ENCODE measurements at regions not wholly inside any gene's neighbourhood (a gene's known extent, or its start where the extent isn't known, plus 50 kb on each side); places are given as distances from the start of the nearest gene placed in this dataset.

DNA sequence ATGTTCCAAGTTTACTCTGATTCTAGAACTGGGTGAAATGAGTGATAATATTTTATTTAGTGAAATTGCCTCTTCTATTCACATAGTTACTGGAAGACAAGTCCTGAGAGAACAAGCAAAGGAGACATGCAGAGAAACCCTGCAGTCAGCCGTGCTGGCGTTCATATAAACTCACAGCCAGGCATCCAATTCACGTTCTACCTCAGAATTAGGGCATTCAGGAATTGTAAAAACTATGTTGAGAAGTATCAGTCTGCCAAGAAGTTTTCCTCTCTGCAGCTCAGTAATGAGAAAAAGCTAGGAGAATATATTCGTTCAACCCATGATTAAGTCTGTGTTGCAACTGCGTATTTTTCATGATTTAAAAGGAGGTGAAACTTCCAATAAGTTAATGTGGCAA, 156.2 kb upstream of the DSEL start:
- H3K27ac Mint-ChIP-seq (ENCODE audit: unreplicated experiment): no peak overlapping the region

GRCh38 chr18:67672155-67672554, 155.6 kb upstream of the DSEL start:
- Mint-ChIP-seq H3K9me3 (ENCODE audit: unreplicated experiment) (no peaks in the 10 kb centered on the region), H3K27me3 (ENCODE audit: unreplicated experiment) (no peaks in the 10 kb centered on the region), H3K27ac (ENCODE audit: unreplicated experiment) (no peak overlapping the region), H3K4me1 (ENCODE audit: low read depth, unreplicated experiment) (no peaks in the 10 kb centered on the region), H3K36me3 (ENCODE audit: unreplicated experiment) (no peaks in the 10 kb centered on the region), H3K4me3 (ENCODE audit: unreplicated experiment) (no peak overlapping the region)
- TF ChIP-seq CTCF (IDR thresholded peaks at IDR 0.05; ENCODE audit: partially characterized antibody, unreplicated experiment): no peak
- DNase-seq: no peak

More for the DNA sequence above, 156.2 kb upstream of the DSEL start:
- DNase-seq: no peak
- TF ChIP-seq CTCF (IDR thresholded peaks at IDR 0.05; ENCODE audit: partially characterized antibody, unreplicated experiment): no peak
- no peaks in the 10 kb centered on the region for H3K9me3 Mint-ChIP-seq (ENCODE audit: unreplicated experiment)
- H3K4me3 Mint-ChIP-seq (ENCODE audit: unreplicated experiment): no peak overlapping the region
- H3K36me3 Mint-ChIP-seq (ENCODE audit: unreplicated experiment): no peaks in the 10 kb centered on the region
- H3K4me1 Mint-ChIP-seq (ENCODE audit: low read depth, unreplicated experiment): no peaks in the 10 kb centered on the region
- no peaks in the 10 kb centered on the region for H3K27me3 Mint-ChIP-seq (ENCODE audit: unreplicated experiment)

DNA sequence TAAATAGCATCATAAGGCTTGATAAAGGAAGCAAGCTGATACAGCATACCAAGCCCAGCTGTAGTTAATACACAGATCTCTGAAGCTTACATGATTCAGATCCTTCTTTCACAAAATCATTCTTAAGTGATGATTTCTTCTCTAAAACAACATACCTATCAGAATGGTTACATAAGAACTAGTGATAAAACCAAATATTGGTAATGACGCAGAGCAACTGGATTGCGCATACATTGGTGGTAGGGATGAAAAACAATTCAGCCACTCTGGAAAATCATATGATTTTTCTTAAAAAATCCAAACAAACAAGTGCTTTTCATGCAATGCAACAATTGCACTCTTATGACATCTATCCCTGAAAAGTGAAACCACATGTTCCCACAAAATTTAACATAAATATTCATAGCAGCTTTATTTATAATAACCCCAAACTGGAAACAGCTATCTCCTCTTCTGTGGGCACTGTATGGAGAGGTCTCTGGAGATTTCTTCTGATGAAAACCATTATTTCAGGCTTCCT, 153.6 kb upstream of the DSEL start:
- Mint-ChIP-seq H3K4me3 (ENCODE audit: unreplicated experiment) (no peak overlapping the region), H3K9me3 (ENCODE audit: unreplicated experiment) (no peaks in the 10 kb centered on the region), H3K4me1 (ENCODE audit: low read depth, unreplicated experiment) (no peaks in the 10 kb centered on the region), H3K27ac (ENCODE audit: unreplicated experiment) (no peak overlapping the region), H3K36me3 (ENCODE audit: unreplicated experiment) (no peaks in the 10 kb centered on the region), H3K27me3 (ENCODE audit: unreplicated experiment) (no peaks in the 10 kb centered on the region)
- DNase-seq: no peak
- no peak for TF ChIP-seq CTCF (IDR thresholded peaks at IDR 0.05; ENCODE audit: partially characterized antibody, unreplicated experiment)

DNA sequence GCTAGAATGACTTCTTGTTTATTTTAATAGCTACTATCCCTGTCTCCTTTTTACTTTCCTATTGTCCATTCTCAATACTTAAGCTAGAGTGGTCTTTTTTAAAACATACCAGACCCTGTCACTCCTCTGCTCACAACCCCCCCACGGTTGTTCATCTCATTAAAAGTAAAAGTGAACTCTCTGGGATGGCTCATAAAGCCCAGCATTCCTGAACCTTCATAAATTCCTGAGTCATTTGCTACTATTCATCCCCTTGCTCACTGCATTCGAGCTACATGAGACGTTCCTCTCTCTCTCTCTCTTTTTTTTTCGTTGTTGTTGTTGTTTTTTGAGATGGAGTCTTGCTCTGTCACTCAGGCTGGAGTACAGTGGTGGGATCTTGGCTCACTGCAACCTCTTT, 148.7 kb upstream of the DSEL start:
- Mint-ChIP-seq H3K4me3 (ENCODE audit: unreplicated experiment) (no peak overlapping the region), H3K4me1 (ENCODE audit: low read depth, unreplicated experiment) (no peaks in the 10 kb centered on the region), H3K27me3 (ENCODE audit: unreplicated experiment) (no peaks in the 10 kb centered on the region), H3K9me3 (ENCODE audit: unreplicated experiment) (no peaks in the 10 kb centered on the region), H3K27ac (ENCODE audit: unreplicated experiment) (no peak overlapping the region), H3K36me3 (ENCODE audit: unreplicated experiment) (no peaks in the 10 kb centered on the region)
- no peak for TF ChIP-seq CTCF (IDR thresholded peaks at IDR 0.05; ENCODE audit: partially characterized antibody, unreplicated experiment)
- no peak for DNase-seq

GRCh38 chr18:67662996-67663395, 146.5 kb upstream of the DSEL start:
- no peak for DNase-seq
- Mint-ChIP-seq H3K27ac (ENCODE audit: unreplicated experiment) (no peak overlapping the region), H3K4me1 (ENCODE audit: low read depth, unreplicated experiment) (no peaks in the 10 kb centered on the region), H3K36me3 (ENCODE audit: unreplicated experiment) (no peaks in the 10 kb centered on the region), H3K4me3 (ENCODE audit: unreplicated experiment) (no peak overlapping the region), H3K27me3 (ENCODE audit: unreplicated experiment) (no peaks in the 10 kb centered on the region), H3K9me3 (ENCODE audit: unreplicated experiment) (no peaks in the 10 kb centered on the region)
- TF ChIP-seq CTCF (IDR thresholded peaks at IDR 0.05; ENCODE audit: partially characterized antibody, unreplicated experiment): no peak

All from glutamatergic neuron (in vitro differentiated cells).